Endothelial cell of umbilical vein (primary cell): ENCODE measurements at regions not wholly inside any gene's neighbourhood (a gene's known extent, or its start where the extent isn't known, plus 50 kb on each side); places are given as distances from the start of the nearest gene placed in this dataset.

Experiments used
- BruUV-seq: library from RNA; stranded (reverse); fragments of 400-500 nt; replicated peaks from 2 replicates; lab custom pipeline; 2021; lab: Mats Ljungman, UMichigan
- CTCF ChIA-PET: fragments of 300-600, 350-600 bp; sonication (Branson Sonifier 250); formaldehyde crosslinking; loops from one replicate; lab custom pipeline; 2021; ENCODE audit warnings: antibody characterized with exemption, inconsistent platforms; lab: Charles Lee
- POLR2A ChIA-PET: fragments of 300-600, 350-600 bp; sonication (Branson Sonifier 250); formaldehyde crosslinking; loops from one replicate; lab custom pipeline; 2021; ENCODE audit warnings: antibody characterized with exemption, inconsistent platforms; lab: Charles Lee
- DNase-seq: peaks from one replicate; pipeline ENCODE4 v3.0.0-alpha.2; 2011; ENCODE audit warnings: low read depth, low spot score
- FAIRE-seq: peaks from 2 replicates; lab custom pipeline; 2011; peaks lifted over from hg19 to GRCh38; lab: Jason Lieb, UNC
- H2AFZ ChIP-seq: 2 replicates; pipeline ENCODE4 v1.6.0; 2012; ENCODE audit warnings: low read depth, low read length, control low read depth, inconsistent platforms
- H3K27ac ChIP-seq: 2 replicates; pipeline ENCODE4 v1.5.1; 2011; ENCODE audit warnings: low read depth, mild to moderate bottlenecking, control low read depth, low read length, moderate library complexity; ENCODE audit not compliant: insufficient read depth
- H3K27me3 ChIP-seq, 2 experiments: 2 replicates each; pipeline versions ENCODE4 v1.6.0 to v1.6.1; 2011; ENCODE audit warnings: low read length in 2 of 2, mixed read lengths in 1 of 2; ENCODE audit not compliant: control insufficient read depth in 2 of 2, insufficient read depth in 2 of 2
- H3K36me3 ChIP-seq, 2 experiments: 2 replicates in 1 of 2; 3 replicates in 1 of 2; pipeline ENCODE4 v1.5.1; 2011; ENCODE audit warnings: low read length in 2 of 2, mild to moderate bottlenecking in 1 of 2, moderate library complexity in 1 of 2; ENCODE audit not compliant: control insufficient read depth in 2 of 2, insufficient read depth in 2 of 2; ENCODE audit errors: extremely low read depth in 1 of 2
- H3K4me1 ChIP-seq: 3 replicates; pipeline ENCODE4 v1.5.1; 2011; ENCODE audit warnings: mild to moderate bottlenecking, low read length; ENCODE audit not compliant: control insufficient read depth, insufficient read depth; ENCODE audit errors: extremely low read depth
- H3K4me2 ChIP-seq: 2 replicates; pipeline ENCODE4 v1.6.1; 2011; ENCODE audit warnings: low read length, control low read depth, mixed read lengths; ENCODE audit not compliant: insufficient read depth
- H3K4me3 ChIP-seq, 3 experiments: fragments of 200-600 bp in 1 of 3; sonication (generic), shearing (Covaris generic) in 1 of 3; replicated peaks in 1 of 3; 2 replicates each; pipeline ENCODE4 v1.5.1; 2011 to 2016; ENCODE audit warnings: control low read depth in 3 of 3, low read length in 3 of 3, mild to moderate bottlenecking in 2 of 3, inconsistent platforms in 1 of 3, low read depth in 1 of 3, moderate library complexity in 1 of 3; ENCODE audit not compliant: insufficient read depth in 1 of 3
- H3K79me2 ChIP-seq: 2 replicates; pipeline ENCODE4 v1.6.0; 2012; ENCODE audit warnings: low read length, inconsistent platforms; ENCODE audit not compliant: control insufficient read depth, insufficient read depth
- H3K9ac ChIP-seq: replicated peaks from 2 replicates; pipeline ENCODE3; 2011; ENCODE audit warnings: low read length, control low read depth; ENCODE audit not compliant: insufficient read depth; ENCODE audit errors: extremely low read depth
- H3K9me1 ChIP-seq: replicated peaks from 3 replicates; pipeline ENCODE4 v1.6.0; 2011; ENCODE audit warnings: mild to moderate bottlenecking, low read length; ENCODE audit not compliant: control insufficient read depth, insufficient read depth; ENCODE audit errors: extremely low read depth
- H3K9me3 ChIP-seq: replicated peaks from 2 replicates; pipeline ENCODE4 v1.5.1; 2012; ENCODE audit warnings: low read length, inconsistent platforms; ENCODE audit not compliant: control insufficient read depth, insufficient read depth
- H4K20me1 ChIP-seq: replicated peaks from 2 replicates; pipeline ENCODE3; 2011; ENCODE audit warnings: mild to moderate bottlenecking, low read length; ENCODE audit not compliant: control insufficient read depth, insufficient read depth; ENCODE audit errors: extremely low read depth
- EZH2 ChIP-seq: IDR thresholded peaks from 2 replicates; pipeline ENCODE4 v1.6.1; 2012; ENCODE audit warnings: borderline replicate concordance, low read depth, mild to moderate bottlenecking, moderate library complexity, low read length, inconsistent platforms; ENCODE audit not compliant: severe bottlenecking
- FOS ChIP-seq: IDR thresholded peaks from 2 replicates; pipeline ENCODE4 v1.6.1; 2011; ENCODE audit warnings: mild to moderate bottlenecking, low read length, moderate library complexity, borderline replicate concordance; ENCODE audit not compliant: insufficient read depth
- GATA2 ChIP-seq: IDR thresholded peaks from 2 replicates; pipeline ENCODE4 v1.7.0; 2011; ENCODE audit warnings: low read depth, mild to moderate bottlenecking, moderate library complexity, mixed read lengths, low read length; ENCODE audit not compliant: insufficient read length, insufficient read depth
- MYC ChIP-seq: IDR thresholded peaks from one replicate; pipeline ENCODE4 v1.6.1; 2011; ENCODE audit warnings: mild to moderate bottlenecking, low read depth, low read length
- POLR2AphosphoS5 ChIP-seq: IDR thresholded peaks from 2 replicates; pipeline ENCODE4 v1.6.1; 2012; ENCODE audit warnings: low read depth, mild to moderate bottlenecking, control low read depth, low read length, moderate library complexity; ENCODE audit not compliant: insufficient read depth
- dilution Hi-C: fragments of 300-500 bp; cut with MboI; formaldehyde crosslinking; loops from one replicate; pipeline ENCODE4 v1.15.0; 2019; ENCODE audit warnings: low sequenced_read_pairs; ENCODE audit not compliant: extremely low pct_ligation_motif_present
- intact Hi-C: fragments of 100-400 bp; cut with micrococcal nuclease; formaldehyde crosslinking; loops from one replicate; pipeline ENCODE4 v1.10.0; 2022
- TF ChIP-seq, protein P1 (sequence below), 2 donors: IDR thresholded peaks; 1 replicate in 1 of 2; 2 replicates in 1 of 2; pipeline ENCODE4 v1.5.1; 2011; ENCODE audit warnings: low read length in 2 of 2, mild to moderate bottlenecking in 2 of 2, moderate library complexity in 2 of 2, control low read depth in 1 of 2, inconsistent platforms in 1 of 2, low read depth in 1 of 2; ENCODE audit not compliant: insufficient read depth in 1 of 2; ENCODE audit errors: extremely low read depth in 1 of 2

DNA sequence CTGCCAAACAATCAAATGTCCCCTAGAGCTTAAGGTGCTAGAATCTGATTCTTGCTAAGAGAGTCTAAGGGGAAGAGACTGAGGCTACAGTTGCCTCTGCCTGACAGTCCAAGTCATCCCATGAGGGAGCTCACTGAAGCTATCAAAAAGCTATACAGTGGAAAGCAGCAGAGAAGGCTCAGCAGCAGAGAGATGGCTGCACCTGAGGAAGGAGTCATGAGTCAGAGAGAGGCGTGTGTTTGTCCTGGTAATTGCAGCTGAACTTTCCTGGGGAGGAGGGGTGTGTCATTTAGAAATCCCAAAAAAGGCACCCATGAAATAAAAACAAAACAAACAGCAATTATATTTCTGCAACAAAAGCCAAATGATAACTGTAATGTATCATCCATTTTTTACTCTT, 305.2 kb upstream of the UBE2E3 start:
- TF ChIP-seq MYC (no peak), POLR2AphosphoS5 (no peak), EZH2 (no peak), FOS (no peak), GATA2 (no peak)
- TF ChIP-seq, protein P1, sequence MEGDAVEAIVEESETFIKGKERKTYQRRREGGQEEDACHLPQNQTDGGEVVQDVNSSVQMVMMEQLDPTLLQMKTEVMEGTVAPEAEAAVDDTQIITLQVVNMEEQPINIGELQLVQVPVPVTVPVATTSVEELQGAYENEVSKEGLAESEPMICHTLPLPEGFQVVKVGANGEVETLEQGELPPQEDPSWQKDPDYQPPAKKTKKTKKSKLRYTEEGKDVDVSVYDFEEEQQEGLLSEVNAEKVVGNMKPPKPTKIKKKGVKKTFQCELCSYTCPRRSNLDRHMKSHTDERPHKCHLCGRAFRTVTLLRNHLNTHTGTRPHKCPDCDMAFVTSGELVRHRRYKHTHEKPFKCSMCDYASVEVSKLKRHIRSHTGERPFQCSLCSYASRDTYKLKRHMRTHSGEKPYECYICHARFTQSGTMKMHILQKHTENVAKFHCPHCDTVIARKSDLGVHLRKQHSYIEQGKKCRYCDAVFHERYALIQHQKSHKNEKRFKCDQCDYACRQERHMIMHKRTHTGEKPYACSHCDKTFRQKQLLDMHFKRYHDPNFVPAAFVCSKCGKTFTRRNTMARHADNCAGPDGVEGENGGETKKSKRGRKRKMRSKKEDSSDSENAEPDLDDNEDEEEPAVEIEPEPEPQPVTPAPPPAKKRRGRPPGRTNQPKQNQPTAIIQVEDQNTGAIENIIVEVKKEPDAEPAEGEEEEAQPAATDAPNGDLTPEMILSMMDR (IDR thresholded peaks at IDR 0.05; ENCODE audit: extremely low read depth in 1 of 2, insufficient read depth in 1 of 2, low read depth in 1 of 2, low read length in 2 of 2): no peak
- DNase-seq (no peak), FAIRE-seq (no peak)
- no TSS peak for BruUV-seq
- Histone ChIP-seq H3K4me3 (no peak overlapping the region), H4K20me1 (no peaks in the 10 kb centered on the region), H3K4me2 (no peak overlapping the region), H3K9me3 (no peaks in the 10 kb centered on the region), H2AFZ (no peak overlapping the region), H3K27ac (no peak overlapping the region), H3K9ac (no peak overlapping the region), H3K4me1 (no peaks in the 10 kb centered on the region), H3K27me3 (no peaks in the 10 kb centered on the region), H3K36me3 (no peaks in the 10 kb centered on the region), H3K9me1 (no peaks in the 10 kb centered on the region), H3K79me2 (no peaks in the 10 kb centered on the region)
- intact Hi-C loops: no loop called here
- ChIA-PET CTCF (no interaction called here), POLR2A (no interaction called here)
- dilution Hi-C loops: no loop called here

DNA sequence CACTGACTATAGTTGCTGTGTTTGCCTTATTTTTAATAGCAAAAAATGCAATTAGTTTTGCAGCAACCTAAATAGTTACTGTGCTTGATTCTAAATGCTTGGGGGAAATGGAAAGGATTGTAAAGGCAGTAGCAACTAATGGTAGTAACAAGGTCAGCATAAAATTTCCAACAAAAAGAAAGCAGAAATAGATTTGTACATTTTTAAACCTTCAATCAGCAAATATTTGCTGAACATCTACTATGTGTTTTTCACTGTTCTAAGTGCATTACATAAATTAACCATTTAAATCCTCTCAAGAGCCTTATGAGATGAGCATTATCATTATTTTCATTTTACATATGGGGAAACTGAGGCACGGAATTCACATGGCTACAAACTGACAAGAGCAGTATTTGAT, 308.0 kb upstream of the UBE2E3 start:
- no peak for FAIRE-seq
- H3K9ac ChIP-seq: no peak overlapping the region
- intact Hi-C loops: no loop called here
- H3K36me3 ChIP-seq: no peaks in the 10 kb centered on the region
- no peaks in the 10 kb centered on the region for H3K27me3 ChIP-seq
- H3K4me1 ChIP-seq: no peaks in the 10 kb centered on the region
- no peak for DNase-seq
- TF ChIP-seq MYC: no peak
- POLR2A ChIA-PET: no interaction called here
- H3K4me2 ChIP-seq: no peak overlapping the region
- no peaks in the 10 kb centered on the region for H3K79me2 ChIP-seq
- H3K27ac ChIP-seq: no peak overlapping the region
- CTCF ChIA-PET: no interaction called here
- no peak overlapping the region for H2AFZ ChIP-seq
- no peaks in the 10 kb centered on the region for H3K9me3 ChIP-seq
- H4K20me1 ChIP-seq: no peaks in the 10 kb centered on the region
- H3K4me3 ChIP-seq: no peak overlapping the region
- H3K9me1 ChIP-seq: no peaks in the 10 kb centered on the region
- no TSS peak for BruUV-seq
- dilution Hi-C loops: no loop called here
